PC-3 (cell line): ENCODE measurements at regions not wholly inside any gene's neighbourhood (a gene's known extent, or its start where the extent isn't known, plus 50 kb on each side); places are given as distances from the start of the nearest gene placed in this dataset.

Experiments used
- CTCF ChIP-seq: fragments of 300-600 bp; sonication (generic); conservative IDR thresholded peaks from 2 replicates; pipeline ENCODE4 v1.5.1; 2017; ENCODE audit warnings: antibody characterized with exemption, low read depth, mild to moderate bottlenecking, low read length
- EZH2 ChIP-seq: fragments of 300-600 bp; sonication (generic); IDR thresholded peaks from one replicate; pipeline ENCODE4 v1.6.1; 2017; ENCODE audit warnings: antibody characterized with exemption, mild to moderate bottlenecking, low read length; ENCODE audit not compliant: unreplicated experiment
- EZH2phosphoT487 ChIP-seq: fragments of 300-600 bp; sonication (generic); IDR thresholded peaks from 2 replicates; pipeline ENCODE4 v1.6.1; 2018; ENCODE audit warnings: mild to moderate bottlenecking, antibody characterized with exemption, low read length, borderline replicate concordance

- no peak for TF ChIP-seq CTCF
- TF ChIP-seq EZH2phosphoT487, result no peak
- no peak for TF ChIP-seq EZH2
These were observed 191.0 kb upstream of the HTR2A start for GRCh38 chr13:47087841-47088240.
